ENCODE measurements at regions not wholly inside any gene's neighbourhood (a gene's known extent, or its start where the extent isn't known, plus 50 kb on each side); places are given as distances from the start of the nearest gene placed in this dataset.

- Histone ChIP-seq H3K27ac (ENCODE audit: insufficient read depth, low read depth, low read length) (no peak overlapping the region), H3K9me3 (replicated peaks; ENCODE audit: control insufficient read depth, insufficient read depth, low read length) (no peaks in the 10 kb centered on the region), H3K9ac (replicated peaks; ENCODE audit: extremely low read depth, insufficient read depth, low read length) (no peak overlapping the region), H3K4me3 (replicated peaks in 1 of 3; ENCODE audit: insufficient read depth in 1 of 3, low read depth in 1 of 3, low read length in 3 of 3) (no peak overlapping the region), H3K27me3 (ENCODE audit: control insufficient read depth in 2 of 2, insufficient read depth in 2 of 2, low read length in 2 of 2) (peaks cover under 1 to 3% of the 10 kb centered on the region in 2 experiments), H3K4me2 (ENCODE audit: insufficient read depth, low read length) (no peak overlapping the region), H4K20me1 (replicated peaks; ENCODE audit: control insufficient read depth, extremely low read depth, insufficient read depth, low read length) (no peaks in the 10 kb centered on the region), H2AFZ (ENCODE audit: low read depth, low read length) (peak overlapping the region; percentile 66), H3K79me2 (ENCODE audit: control insufficient read depth, insufficient read depth, low read length) (no peaks in the 10 kb centered on the region), H3K36me3 (ENCODE audit: control insufficient read depth in 2 of 2, extremely low read depth in 1 of 2, insufficient read depth in 2 of 2, low read length in 2 of 2) (no peaks in the 10 kb centered on the region), H3K4me1 (ENCODE audit: control insufficient read depth, extremely low read depth, insufficient read depth, low read length) (no peaks in the 10 kb centered on the region), H3K9me1 (replicated peaks; ENCODE audit: control insufficient read depth, extremely low read depth, insufficient read depth, low read length) (no peaks in the 10 kb centered on the region)
- TF ChIP-seq POLR2AphosphoS5 (IDR thresholded peaks at IDR 0.05; ENCODE audit: insufficient read depth, low read depth, low read length): no peak
- TF ChIP-seq FOS (IDR thresholded peaks at IDR 0.05; ENCODE audit: borderline replicate concordance, insufficient read depth, low read length): no peak
- no peak for TF ChIP-seq MYC (IDR thresholded peaks at IDR 0.05; ENCODE audit: low read depth, low read length)
- no peak for TF ChIP-seq CTCF (IDR thresholded peaks at IDR 0.05; ENCODE audit: extremely low read depth in 1 of 2, insufficient read depth in 1 of 2, low read depth in 1 of 2, low read length in 2 of 2)
- TF ChIP-seq POLR2A (IDR thresholded peaks at IDR 0.05; ENCODE audit: low read depth, low read length): no peak
- no peak for TF ChIP-seq GATA2 (IDR thresholded peaks at IDR 0.05; ENCODE audit: insufficient read depth, insufficient read length, low read depth, low read length)
- TF ChIP-seq JUN (IDR thresholded peaks at IDR 0.05; ENCODE audit: borderline replicate concordance, insufficient read depth, insufficient read length, low read depth): no peak
- TF ChIP-seq EZH2 (IDR thresholded peaks at IDR 0.05; ENCODE audit: borderline replicate concordance, low read depth, low read length, severe bottlenecking): no peak
- no peak for TF ChIP-seq MAX (IDR thresholded peaks at IDR 0.05; ENCODE audit: insufficient read depth, insufficient read length)
- BruUV-seq (replicated peaks): no TSS peak
- intact Hi-C loops (cut with micrococcal nuclease): no loop called here
- dilution Hi-C loops (cut with MboI; ENCODE audit: extremely low pct_ligation_motif_present, low sequenced_read_pairs): no loop called here
- DNase-seq (ENCODE audit: low read depth, low spot score) (no peak), FAIRE-seq (no peak)
- ChIA-PET CTCF (interaction anchor here (1.0 kb wide), 1 partner anchor 449 kb away, joined by 3 read pairs; no protein-coding TSS in a partner anchor), POLR2A (no interaction called here)
Measured at GRCh38 chr14:34297786-34298520, 164.1 kb downstream of the SPTSSA start.

Data from endothelial cell of umbilical vein (primary cell).